Adrenal gland (tissue), 5 donors: ENCODE measurements at regions not wholly inside any gene's neighbourhood (a gene's known extent, or its start where the extent isn't known, plus 50 kb on each side); places are given as distances from the start of the nearest gene placed in this dataset.

Source experiments
- POLR2A ChIP-seq, 2 donors: fragments of 450-650 bp; IDR thresholded peaks; one replicate each; pipeline ENCODE4 v1.6.1; 2017; ENCODE audit warnings: antibody characterized with exemption in 2 of 2, mild to moderate bottlenecking in 2 of 2, moderate library complexity in 1 of 2
- TF ChIP-seq, protein P1 (sequence below), 6 experiments: fragments of 450-650 bp in 4 of 6; fragments of 200-600 bp in 2 of 6; sonication (generic) in 1 of 6; IDR thresholded peaks; 1 replicate in 5 of 6; 2 replicates in 1 of 6; pipeline versions ENCODE4 v1.5.1 to v1.8.0; 2016 to 2021; ENCODE audit warnings: antibody characterized with exemption in 6 of 6, mild to moderate bottlenecking in 2 of 6, moderate library complexity in 1 of 6
- donor health status: DM: no; HTN: no; CAD: no.

DNA sequence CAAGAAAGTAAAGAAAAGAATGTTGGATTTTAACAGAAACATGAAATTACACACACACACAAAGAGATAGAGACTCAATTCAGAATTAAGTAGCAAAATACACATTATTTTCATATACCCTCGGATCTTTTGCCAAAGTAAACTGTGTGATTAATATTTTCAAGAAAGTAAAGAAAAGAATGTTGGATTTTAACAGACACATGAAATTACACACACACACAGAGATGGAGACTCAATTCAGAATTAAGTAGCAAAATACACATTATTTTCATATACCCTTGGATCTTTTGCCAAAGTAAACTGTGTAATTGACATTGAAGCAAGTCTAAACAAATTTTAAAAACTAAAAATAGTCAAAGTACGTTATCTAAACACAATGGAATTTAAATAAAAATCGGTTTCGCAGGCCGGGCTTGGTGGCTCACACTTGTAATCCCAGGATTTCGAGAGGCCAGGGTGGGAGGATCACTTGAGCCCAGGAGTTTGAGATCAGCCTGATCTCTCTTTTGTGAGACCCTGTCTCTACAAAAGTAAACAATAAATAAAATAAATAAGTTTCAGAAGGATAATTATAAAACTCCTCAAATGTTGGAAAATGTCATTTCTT lies 337.3 kb upstream of the MAGI2 start:
- TF ChIP-seq POLR2A (IDR thresholded peaks at IDR 0.05) = no peak
- TF ChIP-seq, protein P1, sequence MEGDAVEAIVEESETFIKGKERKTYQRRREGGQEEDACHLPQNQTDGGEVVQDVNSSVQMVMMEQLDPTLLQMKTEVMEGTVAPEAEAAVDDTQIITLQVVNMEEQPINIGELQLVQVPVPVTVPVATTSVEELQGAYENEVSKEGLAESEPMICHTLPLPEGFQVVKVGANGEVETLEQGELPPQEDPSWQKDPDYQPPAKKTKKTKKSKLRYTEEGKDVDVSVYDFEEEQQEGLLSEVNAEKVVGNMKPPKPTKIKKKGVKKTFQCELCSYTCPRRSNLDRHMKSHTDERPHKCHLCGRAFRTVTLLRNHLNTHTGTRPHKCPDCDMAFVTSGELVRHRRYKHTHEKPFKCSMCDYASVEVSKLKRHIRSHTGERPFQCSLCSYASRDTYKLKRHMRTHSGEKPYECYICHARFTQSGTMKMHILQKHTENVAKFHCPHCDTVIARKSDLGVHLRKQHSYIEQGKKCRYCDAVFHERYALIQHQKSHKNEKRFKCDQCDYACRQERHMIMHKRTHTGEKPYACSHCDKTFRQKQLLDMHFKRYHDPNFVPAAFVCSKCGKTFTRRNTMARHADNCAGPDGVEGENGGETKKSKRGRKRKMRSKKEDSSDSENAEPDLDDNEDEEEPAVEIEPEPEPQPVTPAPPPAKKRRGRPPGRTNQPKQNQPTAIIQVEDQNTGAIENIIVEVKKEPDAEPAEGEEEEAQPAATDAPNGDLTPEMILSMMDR (IDR thresholded peaks at IDR 0.05) = no peak
